PFSK-1 (cell line): ENCODE measurements at regions not wholly inside any gene's neighbourhood (a gene's known extent, or its start where the extent isn't known, plus 50 kb on each side); places are given as distances from the start of the nearest gene placed in this dataset.
A peak's percentile ranks its signal among the peaks of the same experiment; 100 is the strongest.

Experiments
- FOXP2 ChIP-seq: optimal IDR thresholded peaks from 2 replicates; pipeline ENCODE3; 2011; ENCODE audit warnings: borderline replicate concordance, control low read depth, inconsistent platforms; ENCODE audit not compliant: insufficient read depth; ENCODE audit errors: extremely low read length, extremely low read depth
- POLR2AphosphoS5 ChIP-seq: IDR thresholded peaks from 2 replicates; pipeline ENCODE4 v1.6.1; 2012; ENCODE audit warnings: low read depth, mild to moderate bottlenecking, control low read depth, low read length, moderate library complexity
- REST ChIP-seq, 2 experiments: IDR thresholded peaks; 2 replicates each; pipeline versions ENCODE4 v1.6.1 to v1.8.0; 2011 to 2012; ENCODE audit warnings: low read depth in 2 of 2, low read length in 2 of 2, control low read depth in 1 of 2, inconsistent platforms in 1 of 2, mild to moderate bottlenecking in 1 of 2, moderate library complexity in 1 of 2; ENCODE audit not compliant: insufficient read depth in 1 of 2
- SIN3A ChIP-seq: IDR thresholded peaks from 2 replicates; pipeline ENCODE4 v1.6.1; 2012; ENCODE audit warnings: mild to moderate bottlenecking, low read length, moderate library complexity, borderline replicate concordance; ENCODE audit not compliant: insufficient read depth
- TAF1 ChIP-seq: IDR thresholded peaks from 2 replicates; pipeline ENCODE4 v1.6.1; 2012; ENCODE audit warnings: low read length, control low read depth, borderline replicate concordance; ENCODE audit not compliant: insufficient read depth

GRCh38 chr12:105995961-105996431 lies 142.8 kb downstream of the NUAK1 start:
- TF ChIP-seq FOXP2 (no peak), TAF1 (no peak), POLR2AphosphoS5 (no peak), SIN3A (no peak), REST (IDR thresholded peaks at IDR 0.05; ENCODE audit: insufficient read depth in 1 of 2, low read depth in 2 of 2, low read length in 2 of 2) (no peak)

- TF ChIP-seq TAF1 (no peak), FOXP2 (no peak), REST (IDR thresholded peaks at IDR 0.05; ENCODE audit: insufficient read depth in 1 of 2, low read depth in 2 of 2, low read length in 2 of 2) (no peak), SIN3A (no peak), POLR2AphosphoS5 (no peak)
Observed at GRCh38 chr12:105998561-105998960, 140.2 kb downstream of the NUAK1 start.

- no peak for TF ChIP-seq FOXP2
- no peak for TF ChIP-seq POLR2AphosphoS5
- TF ChIP-seq REST (IDR thresholded peaks at IDR 0.05; ENCODE audit: insufficient read depth in 1 of 2, low read depth in 2 of 2, low read length in 2 of 2): no peak
- no peak for TF ChIP-seq TAF1
- TF ChIP-seq SIN3A: no peak
Observed at GRCh38 chr12:106000382-106001104, 138.2 kb downstream of the NUAK1 start.

- TF ChIP-seq SIN3A (no peak), REST (IDR thresholded peaks at IDR 0.05; ENCODE audit: insufficient read depth in 1 of 2, low read depth in 2 of 2, low read length in 2 of 2) (peak in 1 of 2 experiments; percentile 44; a peak in 1 of 4 replicates)
Observed at GRCh38 chr12:106001105-106001836, 137.5 kb downstream of the NUAK1 start.
